ENCODE measurements at regions not wholly inside any gene's neighbourhood (a gene's known extent, or its start where the extent isn't known, plus 50 kb on each side); places are given as distances from the start of the nearest gene placed in this dataset.

DNA sequence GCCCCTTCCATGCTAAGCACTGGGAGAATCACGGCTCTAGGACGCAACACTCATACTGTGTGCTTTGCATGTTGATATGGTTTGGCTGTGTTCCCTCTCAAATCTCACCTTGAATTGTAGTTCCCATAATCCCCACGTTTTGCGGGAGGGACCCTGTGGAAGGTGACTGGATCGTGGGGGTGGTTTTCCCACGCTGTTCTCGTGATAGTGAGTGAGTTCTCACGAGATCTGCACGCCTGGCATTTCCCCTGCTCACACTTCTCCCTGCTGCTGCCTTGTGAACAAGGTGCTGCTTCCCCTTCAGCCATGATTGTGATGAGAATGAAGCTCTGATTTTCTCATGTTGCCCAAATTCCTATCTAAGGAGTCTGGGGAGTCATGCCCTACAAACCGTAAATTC is 53.0 kb upstream of the ADGRA1 start:
- TF ChIP-seq TAF1 (conservative IDR thresholded peaks at IDR 0.05), result no peak
- TF ChIP-seq, protein P1, sequence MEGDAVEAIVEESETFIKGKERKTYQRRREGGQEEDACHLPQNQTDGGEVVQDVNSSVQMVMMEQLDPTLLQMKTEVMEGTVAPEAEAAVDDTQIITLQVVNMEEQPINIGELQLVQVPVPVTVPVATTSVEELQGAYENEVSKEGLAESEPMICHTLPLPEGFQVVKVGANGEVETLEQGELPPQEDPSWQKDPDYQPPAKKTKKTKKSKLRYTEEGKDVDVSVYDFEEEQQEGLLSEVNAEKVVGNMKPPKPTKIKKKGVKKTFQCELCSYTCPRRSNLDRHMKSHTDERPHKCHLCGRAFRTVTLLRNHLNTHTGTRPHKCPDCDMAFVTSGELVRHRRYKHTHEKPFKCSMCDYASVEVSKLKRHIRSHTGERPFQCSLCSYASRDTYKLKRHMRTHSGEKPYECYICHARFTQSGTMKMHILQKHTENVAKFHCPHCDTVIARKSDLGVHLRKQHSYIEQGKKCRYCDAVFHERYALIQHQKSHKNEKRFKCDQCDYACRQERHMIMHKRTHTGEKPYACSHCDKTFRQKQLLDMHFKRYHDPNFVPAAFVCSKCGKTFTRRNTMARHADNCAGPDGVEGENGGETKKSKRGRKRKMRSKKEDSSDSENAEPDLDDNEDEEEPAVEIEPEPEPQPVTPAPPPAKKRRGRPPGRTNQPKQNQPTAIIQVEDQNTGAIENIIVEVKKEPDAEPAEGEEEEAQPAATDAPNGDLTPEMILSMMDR (IDR thresholded peaks at IDR 0.05; ENCODE audit: low read depth, low read length, missing input control), result no peak
- TF ChIP-seq, protein P2, sequence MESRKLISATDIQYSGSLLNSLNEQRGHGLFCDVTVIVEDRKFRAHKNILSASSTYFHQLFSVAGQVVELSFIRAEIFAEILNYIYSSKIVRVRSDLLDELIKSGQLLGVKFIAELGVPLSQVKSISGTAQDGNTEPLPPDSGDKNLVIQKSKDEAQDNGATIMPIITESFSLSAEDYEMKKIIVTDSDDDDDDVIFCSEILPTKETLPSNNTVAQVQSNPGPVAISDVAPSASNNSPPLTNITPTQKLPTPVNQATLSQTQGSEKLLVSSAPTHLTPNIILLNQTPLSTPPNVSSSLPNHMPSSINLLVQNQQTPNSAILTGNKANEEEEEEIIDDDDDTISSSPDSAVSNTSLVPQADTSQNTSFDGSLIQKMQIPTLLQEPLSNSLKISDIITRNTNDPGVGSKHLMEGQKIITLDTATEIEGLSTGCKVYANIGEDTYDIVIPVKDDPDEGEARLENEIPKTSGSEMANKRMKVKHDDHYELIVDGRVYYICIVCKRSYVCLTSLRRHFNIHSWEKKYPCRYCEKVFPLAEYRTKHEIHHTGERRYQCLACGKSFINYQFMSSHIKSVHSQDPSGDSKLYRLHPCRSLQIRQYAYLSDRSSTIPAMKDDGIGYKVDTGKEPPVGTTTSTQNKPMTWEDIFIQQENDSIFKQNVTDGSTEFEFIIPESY (IDR thresholded peaks at IDR 0.05), result no peak
- TF ChIP-seq RAD21 (IDR thresholded peaks at IDR 0.05), result no peak
